K562 (cell line): ENCODE measurements at regions not wholly inside any gene's neighbourhood (a gene's known extent, or its start where the extent isn't known, plus 50 kb on each side); places are given as distances from the start of the nearest gene placed in this dataset.

ENCODE experiments used
- ATAC-seq: fragments of 200-7000 bp; cut with Tn5 transposase; 3 replicates; pipeline ENCODE4 v1.9.1; 2020; ENCODE audit warnings: moderate library complexity
- BruUV-seq: library from RNA; stranded (reverse); fragments of 400-500 nt; replicated peaks from 2 replicates; lab custom pipeline; 2021; lab: Mats Ljungman, UMichigan
- CTCF ChIA-PET: fragments of 300-600 bp; formaldehyde crosslinking; extraction: SDS; loops from one replicate; lab custom pipeline; 2021; ENCODE audit warnings: low intra/inter-chr PET ratio; lab: Yijun Ruan, JAX
- POLR2A ChIA-PET: fragments of 300-600, 350-650 bp; sonication (Branson Sonifier 250); formaldehyde crosslinking; extraction: SDS; loops from one replicate; lab custom pipeline; 2021; ENCODE audit warnings: antibody characterized with exemption, inconsistent platforms; lab: Yijun Ruan, JAX
- DNase-seq, 4 experiments: peaks; one replicate each; pipeline versions ENCODE4 v3.0.0 to v3.0.0-alpha.2; 2011 to 2018; ENCODE audit warnings: low spot score in 3 of 4, mixed read lengths in 3 of 4; ENCODE audit errors: extremely low read depth in 1 of 4
- FAIRE-seq: peaks from 2 replicates; lab custom pipeline; 2011; peaks lifted over from hg19 to GRCh38; lab: Jason Lieb, UNC
- H2AFZ ChIP-seq: 2 replicates; pipeline ENCODE4 v1.6.0; 2011; ENCODE audit warnings: low read depth, low read length, control low read depth, inconsistent platforms
- H3K27ac ChIP-seq: fragments of 200-600 bp; 3 replicates; pipeline ENCODE4 v1.8.0; 2011; ENCODE audit warnings: low read depth, mild to moderate bottlenecking, control low read depth, inconsistent platforms, low read length, moderate library complexity, mixed read lengths; ENCODE audit errors: extremely low read depth
- H3K27me3 ChIP-seq, 2 experiments: fragments of 300-600 bp in 1 of 2; 2 replicates in 1 of 2; 3 replicates in 1 of 2; pipeline versions ENCODE4 v1.6.0 to v1.8.0; 2011; ENCODE audit warnings: inconsistent platforms in 2 of 2, low read length in 2 of 2, mild to moderate bottlenecking in 1 of 2, mixed read lengths in 1 of 2, moderate library complexity in 1 of 2; ENCODE audit not compliant: control insufficient read depth in 2 of 2, insufficient read depth in 2 of 2
- H3K36me3 ChIP-seq: fragments of 300-600 bp; 3 replicates; pipeline ENCODE4 v1.8.0; 2011; ENCODE audit warnings: mild to moderate bottlenecking, low read length, inconsistent platforms; ENCODE audit not compliant: control insufficient read depth, insufficient read depth
- H3K4me1 ChIP-seq, 2 experiments: fragments of 200-600 bp in 1 of 2; replicated peaks in 1 of 2; 2 replicates in 1 of 2; 3 replicates in 1 of 2; pipeline versions ENCODE4 v1.5.1 to v1.8.0; 2011; ENCODE audit warnings: inconsistent platforms in 2 of 2, low read length in 2 of 2, mild to moderate bottlenecking in 1 of 2, mixed read lengths in 1 of 2, moderate library complexity in 1 of 2; ENCODE audit not compliant: control insufficient read depth in 2 of 2, insufficient read depth in 2 of 2
- H3K4me2 ChIP-seq: 2 replicates; pipeline ENCODE4 v1.6.1; 2011; ENCODE audit warnings: low read length, control low read depth, inconsistent platforms, mixed read lengths; ENCODE audit not compliant: insufficient read depth
- H3K4me3 ChIP-seq: fragments of 200-600 bp; sonication (generic), shearing (Covaris generic); 2 replicates; pipeline ENCODE4 v1.5.1; 2016; ENCODE audit warnings: control low read depth, inconsistent platforms
- H3K79me2 ChIP-seq: fragments of 200-600 bp; 3 replicates; pipeline ENCODE4 v1.8.0; 2011; ENCODE audit warnings: low read length, inconsistent platforms; ENCODE audit not compliant: control insufficient read depth, insufficient read depth
- H3K9ac ChIP-seq, 2 experiments: 2 replicates each; pipeline versions ENCODE4 v1.6.0 to v1.6.1; 2011; ENCODE audit warnings: low read depth in 2 of 2, low read length in 2 of 2, control low read depth in 1 of 2, inconsistent platforms in 1 of 2, mild to moderate bottlenecking in 1 of 2, mixed read lengths in 1 of 2; ENCODE audit not compliant: insufficient read depth in 1 of 2
- H3K9me1 ChIP-seq: one replicate; pipeline ENCODE4 v1.6.0; 2011; ENCODE audit warnings: inconsistent platforms, mild to moderate bottlenecking, low read length, moderate library complexity; ENCODE audit not compliant: control insufficient read depth, insufficient read depth
- H3K9me3 ChIP-seq: replicated peaks from 2 replicates; pipeline ENCODE4 v1.5.1; 2011; ENCODE audit warnings: low read depth, low read length, inconsistent platforms; ENCODE audit not compliant: control insufficient read depth, insufficient read depth
- H4K20me1 ChIP-seq: replicated peaks from 2 replicates; pipeline ENCODE4 v1.6.1; 2011; ENCODE audit warnings: low read length, inconsistent platforms, mixed read lengths; ENCODE audit not compliant: control insufficient read depth, insufficient read depth
- BCOR ChIP-seq: fragments of 450-650 bp; IDR thresholded peaks from 2 replicates; pipeline ENCODE4 v1.6.1; 2016
- FUS ChIP-seq: fragments of 200-400 bp; formaldehyde crosslinking; optimal IDR thresholded peaks from 2 replicates; pipeline ENCODE3; 2017; ENCODE audit warnings: low read depth, low read length
- HLTF ChIP-seq: fragments of 450-650 bp; IDR thresholded peaks from 2 replicates; pipeline ENCODE4 v1.6.1; 2016
- MXI1 ChIP-seq: IDR thresholded peaks from 2 replicates; pipeline ENCODE4 v1.6.1; 2011; ENCODE audit warnings: low read depth, mild to moderate bottlenecking, improper control_type of control experiment, low read length
- NEUROD1 ChIP-seq: fragments of 150-350 bp; IDR thresholded peaks from 2 replicates; pipeline ENCODE4 v1.6.1; 2014; ENCODE audit warnings: borderline replicate concordance, low read length, low read depth; ENCODE audit not compliant: partially characterized antibody
- PCBP1 ChIP-seq: fragments of 200-400 bp; formaldehyde crosslinking; IDR thresholded peaks from 2 replicates; pipeline ENCODE4 v1.6.1; 2018; ENCODE audit warnings: mild to moderate bottlenecking, low read depth, low read length; ENCODE audit not compliant: poor library complexity, severe bottlenecking
- PHF8 ChIP-seq: fragments of 200-600 bp; sonication (generic); IDR thresholded peaks from 2 replicates; pipeline ENCODE4 v1.6.1; 2012; ENCODE audit warnings: mixed run types, mild to moderate bottlenecking, inconsistent platforms, low read length, moderate library complexity, borderline replicate concordance
- RBM14 ChIP-seq: fragments of 200-400 bp; formaldehyde crosslinking; IDR thresholded peaks from 2 replicates; pipeline ENCODE4 v1.6.1; 2018; ENCODE audit warnings: low read depth, mild to moderate bottlenecking, low read length, moderate library complexity, borderline replicate concordance; ENCODE audit not compliant: insufficient read depth
- RFX5 ChIP-seq: IDR thresholded peaks from 2 replicates; pipeline ENCODE4 v1.6.1; 2011; ENCODE audit warnings: low read depth, mild to moderate bottlenecking, improper control_type of control experiment, low read length
- SMAD1 ChIP-seq: fragments of 150-350 bp; IDR thresholded peaks from 2 replicates; pipeline ENCODE4 v1.6.1; 2014; ENCODE audit warnings: low read length, low read depth; ENCODE audit not compliant: partially characterized antibody
- SREBF1 ChIP-seq: fragments of 150-350 bp; IDR thresholded peaks from 2 replicates; pipeline ENCODE4 v1.6.1; 2014; ENCODE audit warnings: antibody characterized with exemption, low read depth, low read length, borderline replicate concordance
- SRSF7 ChIP-seq: fragments of 200-400 bp; formaldehyde crosslinking; optimal IDR thresholded peaks from 2 replicates; pipeline ENCODE3; 2017; ENCODE audit warnings: mild to moderate bottlenecking, low read depth, low read length
- SRSF9 ChIP-seq: fragments of 200-400 bp; formaldehyde crosslinking; IDR thresholded peaks from 2 replicates; pipeline ENCODE4 v1.6.1; 2017; ENCODE audit warnings: low read depth, low read length, borderline replicate concordance
- TAF15 ChIP-seq: fragments of 200-400 bp; formaldehyde crosslinking; IDR thresholded peaks from 2 replicates; pipeline ENCODE4 v1.6.1; 2017; ENCODE audit warnings: mild to moderate bottlenecking, low read depth, low read length, moderate library complexity
- TFAM ChIP-seq: fragments of 250-450 bp; sonication (Bioruptor Pico); conservative IDR thresholded peaks from 2 replicates; pipeline ENCODE4 v1.5.0; 2021; ENCODE audit warnings: mild to moderate bottlenecking, moderate library complexity
- ZFP1 ChIP-seq: fragments of 450-650 bp; formaldehyde crosslinking; IDR thresholded peaks from 2 replicates; pipeline ENCODE4 v1.4.0; 2020; ENCODE audit warnings: mild to moderate bottlenecking, mixed read lengths
- ZNF197 ChIP-seq: fragments of 200-800 bp; sonication (Bioruptor generic); IDR thresholded peaks from 2 replicates; pipeline ENCODE4 v1.6.1; 2016; ENCODE audit warnings: low read depth, missing genetic modification characterization, missing compliant biosample characterization
- in situ Hi-C: fragments of 300-500 bp; cut with MboI; formaldehyde crosslinking; loops from 4 replicates; pipeline ENCODE4 v1.15.0; 2018; ENCODE audit warnings: inconsistent platforms, mixed read lengths
- intact Hi-C: fragments of 100-400 bp; cut with micrococcal nuclease; formaldehyde crosslinking; loops from 2 replicates; pipeline ENCODE4 v1.14.2; 2022
- TF ChIP-seq, protein P1 (sequence below): sonication (generic); formaldehyde crosslinking; IDR thresholded peaks from 2 replicates; pipeline ENCODE4 v1.8.0; 2023; ENCODE audit warnings: mild to moderate bottlenecking, missing genetic modification reagents

DNA sequence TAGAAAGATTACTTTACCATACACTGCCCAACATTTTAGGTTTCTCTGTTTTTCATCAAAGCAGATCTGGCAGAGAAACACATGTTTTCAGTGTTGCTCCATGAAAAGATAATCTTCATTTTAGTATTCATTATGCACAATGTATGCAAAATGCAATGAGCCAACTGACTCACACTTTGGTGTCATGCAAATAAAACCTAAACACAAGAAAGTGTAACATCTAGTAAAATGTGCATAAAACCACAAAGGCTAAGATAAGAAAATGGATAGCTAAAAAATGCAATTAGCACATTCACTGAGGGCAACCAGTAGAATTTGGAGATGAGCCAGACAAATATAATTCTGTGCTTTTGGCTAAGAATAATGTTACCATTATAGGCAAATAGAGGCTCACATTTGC, 203.5 kb upstream of the UBE2E3 start:
- no peaks in the 10 kb centered on the region for H3K9me3 ChIP-seq
- no peak overlapping the region for H3K4me2 ChIP-seq
- H3K4me3 ChIP-seq, result no peak overlapping the region
- no peak for ATAC-seq
- no peaks in the 10 kb centered on the region for H3K36me3 ChIP-seq
- ChIA-PET POLR2A (no interaction called here), CTCF (no interaction called here)
- intact Hi-C loops (no loop called here), in situ Hi-C loops (no loop called here)
- H3K9me1 ChIP-seq, result no peaks in the 10 kb centered on the region
- FAIRE-seq, result no peak
- no peaks in the 10 kb centered on the region for H3K4me1 ChIP-seq
- H4K20me1 ChIP-seq, result no peaks in the 10 kb centered on the region
- no peaks in the 10 kb centered on the region for H3K27me3 ChIP-seq
- no TSS peak for BruUV-seq
- no peak for TF ChIP-seq ZFP1 (CRISPR knock-in tag)
- TF ChIP-seq HLTF, result no peak
- TF ChIP-seq SRSF7, result no peak
- TF ChIP-seq FUS, result no peak
- TF ChIP-seq PCBP1, result no peak
- no peak for TF ChIP-seq TAF15
- no peak for TF ChIP-seq MXI1
- no peak for TF ChIP-seq TFAM (CRISPR knock-in tag)
- no peak for TF ChIP-seq RBM14
- TF ChIP-seq, protein P1, sequence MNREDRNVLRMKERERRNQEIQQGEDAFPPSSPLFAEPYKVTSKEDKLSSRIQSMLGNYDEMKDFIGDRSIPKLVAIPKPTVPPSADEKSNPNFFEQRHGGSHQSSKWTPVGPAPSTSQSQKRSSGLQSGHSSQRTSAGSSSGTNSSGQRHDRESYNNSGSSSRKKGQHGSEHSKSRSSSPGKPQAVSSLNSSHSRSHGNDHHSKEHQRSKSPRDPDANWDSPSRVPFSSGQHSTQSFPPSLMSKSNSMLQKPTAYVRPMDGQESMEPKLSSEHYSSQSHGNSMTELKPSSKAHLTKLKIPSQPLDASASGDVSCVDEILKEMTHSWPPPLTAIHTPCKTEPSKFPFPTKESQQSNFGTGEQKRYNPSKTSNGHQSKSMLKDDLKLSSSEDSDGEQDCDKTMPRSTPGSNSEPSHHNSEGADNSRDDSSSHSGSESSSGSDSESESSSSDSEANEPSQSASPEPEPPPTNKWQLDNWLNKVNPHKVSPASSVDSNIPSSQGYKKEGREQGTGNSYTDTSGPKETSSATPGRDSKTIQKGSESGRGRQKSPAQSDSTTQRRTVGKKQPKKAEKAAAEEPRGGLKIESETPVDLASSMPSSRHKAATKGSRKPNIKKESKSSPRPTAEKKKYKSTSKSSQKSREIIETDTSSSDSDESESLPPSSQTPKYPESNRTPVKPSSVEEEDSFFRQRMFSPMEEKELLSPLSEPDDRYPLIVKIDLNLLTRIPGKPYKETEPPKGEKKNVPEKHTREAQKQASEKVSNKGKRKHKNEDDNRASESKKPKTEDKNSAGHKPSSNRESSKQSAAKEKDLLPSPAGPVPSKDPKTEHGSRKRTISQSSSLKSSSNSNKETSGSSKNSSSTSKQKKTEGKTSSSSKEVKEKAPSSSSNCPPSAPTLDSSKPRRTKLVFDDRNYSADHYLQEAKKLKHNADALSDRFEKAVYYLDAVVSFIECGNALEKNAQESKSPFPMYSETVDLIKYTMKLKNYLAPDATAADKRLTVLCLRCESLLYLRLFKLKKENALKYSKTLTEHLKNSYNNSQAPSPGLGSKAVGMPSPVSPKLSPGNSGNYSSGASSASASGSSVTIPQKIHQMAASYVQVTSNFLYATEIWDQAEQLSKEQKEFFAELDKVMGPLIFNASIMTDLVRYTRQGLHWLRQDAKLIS (CRISPR knock-in tag), result no peak
- no peak for TF ChIP-seq ZNF197
- no peak for TF ChIP-seq SRSF9
- TF ChIP-seq RFX5, result no peak
- no peak for TF ChIP-seq SMAD1
- no peak for TF ChIP-seq PHF8
- TF ChIP-seq SREBF1, result no peak
- TF ChIP-seq BCOR, result no peak
- no peak for TF ChIP-seq NEUROD1
- no peak overlapping the region for H3K9ac ChIP-seq
- no peak for DNase-seq
- H2AFZ ChIP-seq, result no peak overlapping the region
- H3K27ac ChIP-seq, result no peak overlapping the region
- no peaks in the 10 kb centered on the region for H3K79me2 ChIP-seq
